ENCODE measurements at regions not wholly inside any gene's neighbourhood (a gene's known extent, or its start where the extent isn't known, plus 50 kb on each side); places are given as distances from the start of the nearest gene placed in this dataset.

- Histone ChIP-seq H4K91ac (ENCODE audit: low read depth, low read length) (no peak overlapping the region), H2BK5ac (ENCODE audit: low read depth, low read length, poor library complexity) (no peak overlapping the region), H4K8ac (ENCODE audit: low read depth, low read length) (no peak overlapping the region), H3K79me2 (ENCODE audit: control insufficient read depth, insufficient read depth, low read length, poor library complexity) (no peaks in the 10 kb centered on the region), H2AK5ac (ENCODE audit: low read length) (no peak overlapping the region), H3K9ac (ENCODE audit: low read length) (no peak overlapping the region), H3K18ac (ENCODE audit: low read length) (no peak overlapping the region), H3K4me1 (ENCODE audit: control insufficient read depth in 1 of 2, insufficient read depth in 2 of 2, low read length in 2 of 2) (no peaks in the 10 kb centered on the region), H3K27ac (ENCODE audit: low read depth, low read length) (no peak overlapping the region), H2BK12ac (ENCODE audit: low read length) (no peak overlapping the region), H3K27me3 (ENCODE audit: insufficient read depth, low read length) (no peaks in the 10 kb centered on the region), H4K12ac (ENCODE audit: low read depth, low read length) (no peak overlapping the region), H3K14ac (ENCODE audit: low read length) (no peak overlapping the region), H3K36me3 (ENCODE audit: control insufficient read depth in 1 of 2, insufficient read depth in 2 of 2, low read length in 2 of 2) (no peaks in the 10 kb centered on the region), H2AFZ (ENCODE audit: insufficient read depth, low read length, poor library complexity) (no peak overlapping the region), H3K4ac (ENCODE audit: low read depth, low read length) (no peak overlapping the region), H3K4me2 (ENCODE audit: low read length) (no peak overlapping the region), H3K79me1 (ENCODE audit: low read length) (no peaks in the 10 kb centered on the region), H3K9me3 (ENCODE audit: insufficient read depth, low read depth, low read length) (peaks cover 3% of the 10 kb centered on the region), H3K23ac (ENCODE audit: low read length) (no peak overlapping the region), H3K4me3 (ENCODE audit: low read depth, low read length) (no peak overlapping the region), H2BK120ac (ENCODE audit: insufficient read depth, low read length, poor library complexity) (no peak overlapping the region)
- no peak for DNase-seq
- no CpG with 5 or more reads among the region's 3 CpGs for WGBS (ENCODE audit: extremely low coverage, insufficient coverage, insufficient read length)
These were observed 201.2 kb upstream of the FAM78B start for GRCh38 chr1:166368030-166368429.

- Histone ChIP-seq H3K14ac (ENCODE audit: low read length) (no peak overlapping the region), H2BK12ac (ENCODE audit: low read length) (no peak overlapping the region)
- no peak for DNase-seq
These were observed 211.1 kb upstream of the FAM78B start for GRCh38 chr1:166377896-166378295.

GRCh38 chr1:166378805-166379204 lies 212.0 kb upstream of the FAM78B start:
- Histone ChIP-seq H2BK12ac (ENCODE audit: low read length) (no peak overlapping the region), H3K14ac (ENCODE audit: low read length) (no peak overlapping the region), H3K27ac (ENCODE audit: low read depth, low read length) (no peak overlapping the region), H4K12ac (ENCODE audit: low read depth, low read length) (no peak overlapping the region), H3K9ac (ENCODE audit: low read length) (no peak overlapping the region), H3K4me3 (ENCODE audit: low read depth, low read length) (no peak overlapping the region), H4K8ac (ENCODE audit: low read depth, low read length) (no peak overlapping the region), H3K4ac (ENCODE audit: low read depth, low read length) (no peak overlapping the region), H2BK120ac (ENCODE audit: insufficient read depth, low read length, poor library complexity) (no peak overlapping the region), H4K91ac (ENCODE audit: low read depth, low read length) (no peak overlapping the region), H3K9me3 (ENCODE audit: insufficient read depth, low read depth, low read length) (no peaks in the 10 kb centered on the region), H3K79me1 (ENCODE audit: low read length) (no peaks in the 10 kb centered on the region), H3K23ac (ENCODE audit: low read length) (no peak overlapping the region), H3K36me3 (ENCODE audit: control insufficient read depth in 1 of 2, insufficient read depth in 2 of 2, low read length in 2 of 2) (no peaks in the 10 kb centered on the region), H2AFZ (ENCODE audit: insufficient read depth, low read length, poor library complexity) (no peak overlapping the region), H2BK5ac (ENCODE audit: low read depth, low read length, poor library complexity) (no peak overlapping the region), H3K4me1 (ENCODE audit: control insufficient read depth in 1 of 2, insufficient read depth in 2 of 2, low read length in 2 of 2) (no peaks in the 10 kb centered on the region), H3K4me2 (ENCODE audit: low read length) (no peak overlapping the region), H3K27me3 (ENCODE audit: insufficient read depth, low read length) (no peaks in the 10 kb centered on the region), H3K79me2 (ENCODE audit: control insufficient read depth, insufficient read depth, low read length, poor library complexity) (no peaks in the 10 kb centered on the region), H3K18ac (ENCODE audit: low read length) (no peak overlapping the region), H2AK5ac (ENCODE audit: low read length) (no peak overlapping the region)
- no peak for DNase-seq
- no CpG with 5 or more reads among the region's 4 CpGs for WGBS (ENCODE audit: extremely low coverage, insufficient coverage, insufficient read length)

More at GRCh38 chr1:166377896-166378295, 211.1 kb upstream of the FAM78B start:
- no peak overlapping the region for H2AK5ac ChIP-seq (ENCODE audit: low read length)
- no peaks in the 10 kb centered on the region for H3K36me3 ChIP-seq (ENCODE audit: control insufficient read depth in 1 of 2, insufficient read depth in 2 of 2, low read length in 2 of 2)
- no peaks in the 10 kb centered on the region for H3K79me1 ChIP-seq (ENCODE audit: low read length)
- H3K4me1 ChIP-seq (ENCODE audit: control insufficient read depth in 1 of 2, insufficient read depth in 2 of 2, low read length in 2 of 2) = no peaks in the 10 kb centered on the region
- no peak overlapping the region for H3K9ac ChIP-seq (ENCODE audit: low read length)
- no peak overlapping the region for H4K8ac ChIP-seq (ENCODE audit: low read depth, low read length)
- H3K4me2 ChIP-seq (ENCODE audit: low read length) = no peak overlapping the region
- no peak overlapping the region for H4K12ac ChIP-seq (ENCODE audit: low read depth, low read length)
- WGBS (ENCODE audit: extremely low coverage, insufficient coverage, insufficient read length) = no CpG with 5 or more reads among the region's 4 CpGs
- no peak overlapping the region for H3K23ac ChIP-seq (ENCODE audit: low read length)
- H2BK120ac ChIP-seq (ENCODE audit: insufficient read depth, low read length, poor library complexity) = no peak overlapping the region
- no peaks in the 10 kb centered on the region for H3K9me3 ChIP-seq (ENCODE audit: insufficient read depth, low read depth, low read length)
- no peak overlapping the region for H3K4me3 ChIP-seq (ENCODE audit: low read depth, low read length)
- no peak overlapping the region for H3K27ac ChIP-seq (ENCODE audit: low read depth, low read length)
- no peak overlapping the region for H3K18ac ChIP-seq (ENCODE audit: low read length)
- H3K4ac ChIP-seq (ENCODE audit: low read depth, low read length) = no peak overlapping the region
- H4K91ac ChIP-seq (ENCODE audit: low read depth, low read length) = no peak overlapping the region
- H3K79me2 ChIP-seq (ENCODE audit: control insufficient read depth, insufficient read depth, low read length, poor library complexity) = no peaks in the 10 kb centered on the region
- H3K27me3 ChIP-seq (ENCODE audit: insufficient read depth, low read length) = no peaks in the 10 kb centered on the region
- no peak overlapping the region for H2AFZ ChIP-seq (ENCODE audit: insufficient read depth, low read length, poor library complexity)
- no peak overlapping the region for H2BK5ac ChIP-seq (ENCODE audit: low read depth, low read length, poor library complexity)

GRCh38 chr1:166379447-166379846 lies 212.6 kb upstream of the FAM78B start:
- no peak overlapping the region for H3K9ac ChIP-seq (ENCODE audit: low read length)
- H3K36me3 ChIP-seq (ENCODE audit: control insufficient read depth in 1 of 2, insufficient read depth in 2 of 2, low read length in 2 of 2) = no peaks in the 10 kb centered on the region

More at GRCh38 chr1:166379447-166379846, 212.6 kb upstream of the FAM78B start:
- no peaks in the 10 kb centered on the region for H3K4me1 ChIP-seq (ENCODE audit: control insufficient read depth in 1 of 2, insufficient read depth in 2 of 2, low read length in 2 of 2)
- H3K9me3 ChIP-seq (ENCODE audit: insufficient read depth, low read depth, low read length) = no peaks in the 10 kb centered on the region
- H3K4me3 ChIP-seq (ENCODE audit: low read depth, low read length) = no peak overlapping the region
- H4K12ac ChIP-seq (ENCODE audit: low read depth, low read length) = no peak overlapping the region
- H4K91ac ChIP-seq (ENCODE audit: low read depth, low read length) = no peak overlapping the region
- no peak overlapping the region for H2AK5ac ChIP-seq (ENCODE audit: low read length)
- no peak overlapping the region for H3K14ac ChIP-seq (ENCODE audit: low read length)
- no peaks in the 10 kb centered on the region for H3K79me1 ChIP-seq (ENCODE audit: low read length)
- no peak overlapping the region for H3K4ac ChIP-seq (ENCODE audit: low read depth, low read length)
- H3K79me2 ChIP-seq (ENCODE audit: control insufficient read depth, insufficient read depth, low read length, poor library complexity) = no peaks in the 10 kb centered on the region
- H2BK120ac ChIP-seq (ENCODE audit: insufficient read depth, low read length, poor library complexity) = no peak overlapping the region
- no peak overlapping the region for H3K27ac ChIP-seq (ENCODE audit: low read depth, low read length)
- no CpG with 5 or more reads among the region's 2 CpGs for WGBS (ENCODE audit: extremely low coverage, insufficient coverage, insufficient read length)
- H3K4me2 ChIP-seq (ENCODE audit: low read length) = no peak overlapping the region
- H3K27me3 ChIP-seq (ENCODE audit: insufficient read depth, low read length) = no peaks in the 10 kb centered on the region
- no peak overlapping the region for H2BK5ac ChIP-seq (ENCODE audit: low read depth, low read length, poor library complexity)
- no peak overlapping the region for H2AFZ ChIP-seq (ENCODE audit: insufficient read depth, low read length, poor library complexity)
- no peak for DNase-seq
- H4K8ac ChIP-seq (ENCODE audit: low read depth, low read length) = no peak overlapping the region
- no peak overlapping the region for H2BK12ac ChIP-seq (ENCODE audit: low read length)
- H3K23ac ChIP-seq (ENCODE audit: low read length) = no peak overlapping the region
- H3K18ac ChIP-seq (ENCODE audit: low read length) = no peak overlapping the region

Data from trophoblast cell (in vitro differentiated cells and primary cell).